ENCODE measurements at regions not wholly inside any gene's neighbourhood (a gene's known extent, or its start where the extent isn't known, plus 50 kb on each side); places are given as distances from the start of the nearest gene placed in this dataset.
"Not testable (repeated sequence)": the region's sequence is repeated elsewhere in the genome, so short reads cannot be mapped to it uniquely, and the experiment has no call there.

- Histone ChIP-seq H3K27me3 (ENCODE audit: insufficient read depth, insufficient read length) (no peaks in the 10 kb centered on the region), H3K9ac (ENCODE audit: insufficient read length, low read depth) (no peak overlapping the region), H3K36me3 (ENCODE audit: insufficient read depth, insufficient read length, low read length) (no peaks in the 10 kb centered on the region), H3K9me3 (ENCODE audit: insufficient read depth, low read length) (no peaks in the 10 kb centered on the region), H3K4me1 (ENCODE audit: insufficient read depth, insufficient read length) (no peaks in the 10 kb centered on the region), H3K4me3 (ENCODE audit: insufficient read length, low read depth) (no peak overlapping the region)
- no peak for TF ChIP-seq ZNF274 (IDR thresholded peaks at IDR 0.05; ENCODE audit: low read depth, low read length)
- no peak for TF ChIP-seq YY1 (IDR thresholded peaks at IDR 0.05; ENCODE audit: insufficient read depth, insufficient read length)
- no peak for TF ChIP-seq SUZ12 (IDR thresholded peaks at IDR 0.05; ENCODE audit: extremely low read depth, insufficient read depth, insufficient read length)
- DNase-seq (ENCODE audit: low read depth, low spot score) = no peak
These were observed 100.2 kb upstream of the METTL14 start for GRCh38 chr4:118585015-118585414.

- Histone ChIP-seq H3K36me3 (ENCODE audit: insufficient read depth, insufficient read length, low read length) (no peaks in the 10 kb centered on the region), H3K27me3 (ENCODE audit: insufficient read depth, insufficient read length) (no peaks in the 10 kb centered on the region), H3K9ac (ENCODE audit: insufficient read length, low read depth) (no peak overlapping the region), H3K9me3 (ENCODE audit: insufficient read depth, low read length) (no peaks in the 10 kb centered on the region), H3K4me1 (ENCODE audit: insufficient read depth, insufficient read length) (no peaks in the 10 kb centered on the region), H3K4me3 (ENCODE audit: insufficient read length, low read depth) (no peak overlapping the region)
- no peak for DNase-seq (ENCODE audit: low read depth, low spot score)
- TF ChIP-seq ZNF274 (IDR thresholded peaks at IDR 0.05; ENCODE audit: low read depth, low read length) = no peak
- TF ChIP-seq SUZ12 (IDR thresholded peaks at IDR 0.05; ENCODE audit: extremely low read depth, insufficient read depth, insufficient read length) = no peak
- TF ChIP-seq YY1 (IDR thresholded peaks at IDR 0.05; ENCODE audit: insufficient read depth, insufficient read length) = no peak
These were observed 98.8 kb upstream of the METTL14 start for GRCh38 chr4:118586357-118586790.

GRCh38 chr4:118587116-118587831, 97.9 kb upstream of the METTL14 start:
- H3K9ac ChIP-seq (ENCODE audit: insufficient read length, low read depth) = no peak overlapping the region
- H3K27me3 ChIP-seq (ENCODE audit: insufficient read depth, insufficient read length) = no peaks in the 10 kb centered on the region
- H3K4me1 ChIP-seq (ENCODE audit: insufficient read depth, insufficient read length) = no peaks in the 10 kb centered on the region
- H3K4me3 ChIP-seq (ENCODE audit: insufficient read length, low read depth) = no peak overlapping the region
- DNase-seq (ENCODE audit: low read depth, low spot score) = no peak
- no peaks in the 10 kb centered on the region for H3K36me3 ChIP-seq (ENCODE audit: insufficient read depth, insufficient read length, low read length)
- no peak for TF ChIP-seq YY1 (IDR thresholded peaks at IDR 0.05; ENCODE audit: insufficient read depth, insufficient read length)
- H3K9me3 ChIP-seq (ENCODE audit: insufficient read depth, low read length) = no peaks in the 10 kb centered on the region

- Histone ChIP-seq H3K9me3 (ENCODE audit: insufficient read depth, low read length) (no peaks in the 10 kb centered on the region), H3K4me1 (ENCODE audit: insufficient read depth, insufficient read length) (no peaks in the 10 kb centered on the region), H3K4me3 (ENCODE audit: insufficient read length, low read depth) (no peak overlapping the region), H3K27me3 (ENCODE audit: insufficient read depth, insufficient read length) (no peaks in the 10 kb centered on the region), H3K9ac (ENCODE audit: insufficient read length, low read depth) (no peak overlapping the region), H3K36me3 (ENCODE audit: insufficient read depth, insufficient read length, low read length) (no peaks in the 10 kb centered on the region)
- DNase-seq (ENCODE audit: low read depth, low spot score) = no peak
- no peak for TF ChIP-seq ZNF274 (IDR thresholded peaks at IDR 0.05; ENCODE audit: low read depth, low read length)
- TF ChIP-seq SUZ12 (IDR thresholded peaks at IDR 0.05; ENCODE audit: extremely low read depth, insufficient read depth, insufficient read length) = no peak
- TF ChIP-seq YY1 (IDR thresholded peaks at IDR 0.05; ENCODE audit: insufficient read depth, insufficient read length) = no peak
These were observed 97.2 kb upstream of the METTL14 start for GRCh38 chr4:118587946-118588345.

GRCh38 chr4:118589471-118590055, 95.6 kb upstream of the METTL14 start:
- Histone ChIP-seq H3K9ac (ENCODE audit: insufficient read length, low read depth) (no peak overlapping the region), H3K9me3 (ENCODE audit: insufficient read depth, low read length) (no peaks in the 10 kb centered on the region), H3K27me3 (ENCODE audit: insufficient read depth, insufficient read length) (no peaks in the 10 kb centered on the region), H3K36me3 (ENCODE audit: insufficient read depth, insufficient read length, low read length) (no peaks in the 10 kb centered on the region), H3K4me1 (ENCODE audit: insufficient read depth, insufficient read length) (no peaks in the 10 kb centered on the region), H3K4me3 (ENCODE audit: insufficient read length, low read depth) (no peak overlapping the region)
- no peak for TF ChIP-seq SUZ12 (IDR thresholded peaks at IDR 0.05; ENCODE audit: extremely low read depth, insufficient read depth, insufficient read length)
- no peak for TF ChIP-seq ZNF274 (IDR thresholded peaks at IDR 0.05; ENCODE audit: low read depth, low read length)
- TF ChIP-seq YY1 (IDR thresholded peaks at IDR 0.05; ENCODE audit: insufficient read depth, insufficient read length) = no peak
- DNase-seq (ENCODE audit: low read depth, low spot score) = no peak

GRCh38 chr4:118591339-118592046, 93.7 kb upstream of the METTL14 start:
- H3K36me3 ChIP-seq (ENCODE audit: insufficient read depth, insufficient read length, low read length); H3K27me3 ChIP-seq (ENCODE audit: insufficient read depth, insufficient read length); H3K9me3 ChIP-seq (ENCODE audit: insufficient read depth, low read length); H3K4me1 ChIP-seq (ENCODE audit: insufficient read depth, insufficient read length): not testable (repeated sequence)
- peak; percentile 78 for DNase-seq (ENCODE audit: low read depth, low spot score)
- peak overlapping the region; percentile 43 for H3K4me3 ChIP-seq (ENCODE audit: insufficient read length, low read depth)
- H3K9ac ChIP-seq (ENCODE audit: insufficient read length, low read depth) = peak overlapping the region; percentile 61

GRCh38 chr4:118592289-118592688, 92.9 kb upstream of the METTL14 start:
- H3K4me1 ChIP-seq (ENCODE audit: insufficient read depth, insufficient read length); H3K9me3 ChIP-seq (ENCODE audit: insufficient read depth, low read length); H3K36me3 ChIP-seq (ENCODE audit: insufficient read depth, insufficient read length, low read length); DNase-seq (ENCODE audit: low read depth, low spot score); H3K27me3 ChIP-seq (ENCODE audit: insufficient read depth, insufficient read length); H3K4me3 ChIP-seq (ENCODE audit: insufficient read length, low read depth); H3K9ac ChIP-seq (ENCODE audit: insufficient read length, low read depth): not testable (repeated sequence)

GRCh38 chr4:118595883-118596282, 89.3 kb upstream of the METTL14 start:
- not testable (repeated sequence) for H3K4me1 ChIP-seq (ENCODE audit: insufficient read depth, insufficient read length); H3K36me3 ChIP-seq (ENCODE audit: insufficient read depth, insufficient read length, low read length); H3K9ac ChIP-seq (ENCODE audit: insufficient read length, low read depth); H3K9me3 ChIP-seq (ENCODE audit: insufficient read depth, low read length); H3K4me3 ChIP-seq (ENCODE audit: insufficient read length, low read depth); DNase-seq (ENCODE audit: low read depth, low spot score); H3K27me3 ChIP-seq (ENCODE audit: insufficient read depth, insufficient read length)

GRCh38 chr4:118625097-118625496, 60.1 kb upstream of the METTL14 start:
- H3K9me3 ChIP-seq (ENCODE audit: insufficient read depth, low read length); H3K4me3 ChIP-seq (ENCODE audit: insufficient read length, low read depth); H3K27me3 ChIP-seq (ENCODE audit: insufficient read depth, insufficient read length); H3K9ac ChIP-seq (ENCODE audit: insufficient read length, low read depth); H3K36me3 ChIP-seq (ENCODE audit: insufficient read depth, insufficient read length, low read length); DNase-seq (ENCODE audit: low read depth, low spot score); H3K4me1 ChIP-seq (ENCODE audit: insufficient read depth, insufficient read length): not testable (repeated sequence)

- not testable (repeated sequence) for H3K36me3 ChIP-seq (ENCODE audit: insufficient read depth, insufficient read length, low read length); H3K4me1 ChIP-seq (ENCODE audit: insufficient read depth, insufficient read length); H3K27me3 ChIP-seq (ENCODE audit: insufficient read depth, insufficient read length); H3K4me3 ChIP-seq (ENCODE audit: insufficient read length, low read depth); DNase-seq (ENCODE audit: low read depth, low spot score); H3K9ac ChIP-seq (ENCODE audit: insufficient read length, low read depth); H3K9me3 ChIP-seq (ENCODE audit: insufficient read depth, low read length)
These were observed 55.5 kb upstream of the METTL14 start for GRCh38 chr4:118629697-118630096.
